ENCODE measurements at regions not wholly inside any gene's neighbourhood (a gene's known extent, or its start where the extent isn't known, plus 50 kb on each side); places are given as distances from the start of the nearest gene placed in this dataset.

- H3K27me3 ChIP-seq (ENCODE audit: insufficient read depth, insufficient read length): no peaks in the 10 kb centered on the region
- H3K4me1 ChIP-seq (ENCODE audit: insufficient read depth, insufficient read length): no peaks in the 10 kb centered on the region
- DNase-seq (ENCODE audit: low read depth, low spot score): no peak
- H3K9ac ChIP-seq (ENCODE audit: insufficient read length, low read depth): no peak overlapping the region
- H3K9me3 ChIP-seq (ENCODE audit: insufficient read depth, low read length): no peaks in the 10 kb centered on the region
- no peak for TF ChIP-seq SUZ12 (IDR thresholded peaks at IDR 0.05; ENCODE audit: extremely low read depth, insufficient read depth, insufficient read length)
- TF ChIP-seq YY1 (IDR thresholded peaks at IDR 0.05; ENCODE audit: insufficient read depth, insufficient read length): no peak
- no peak overlapping the region for H3K4me3 ChIP-seq (ENCODE audit: insufficient read length, low read depth)
- no peaks in the 10 kb centered on the region for H3K36me3 ChIP-seq (ENCODE audit: insufficient read depth, insufficient read length, low read length)
These were observed 1330.1 kb upstream of the PIK3C3 start for GRCh38 chr18:40624959-40625358.

- TF ChIP-seq ZNF274 (IDR thresholded peaks at IDR 0.05; ENCODE audit: low read depth, low read length) (no peak), SUZ12 (IDR thresholded peaks at IDR 0.05; ENCODE audit: extremely low read depth, insufficient read depth, insufficient read length) (no peak), YY1 (IDR thresholded peaks at IDR 0.05; ENCODE audit: insufficient read depth, insufficient read length) (no peak)
- Histone ChIP-seq H3K9ac (ENCODE audit: insufficient read length, low read depth) (no peak overlapping the region), H3K4me3 (ENCODE audit: insufficient read length, low read depth) (no peak overlapping the region), H3K36me3 (ENCODE audit: insufficient read depth, insufficient read length, low read length) (no peaks in the 10 kb centered on the region), H3K27me3 (ENCODE audit: insufficient read depth, insufficient read length) (no peaks in the 10 kb centered on the region), H3K9me3 (ENCODE audit: insufficient read depth, low read length) (no peaks in the 10 kb centered on the region), H3K4me1 (ENCODE audit: insufficient read depth, insufficient read length) (no peaks in the 10 kb centered on the region)
- DNase-seq (ENCODE audit: low read depth, low spot score): no peak
These were observed 1341.3 kb upstream of the PIK3C3 start for GRCh38 chr18:40613721-40614120.

- Histone ChIP-seq H3K27me3 (ENCODE audit: insufficient read depth, insufficient read length) (no peaks in the 10 kb centered on the region), H3K4me3 (ENCODE audit: insufficient read length, low read depth) (no peak overlapping the region), H3K36me3 (ENCODE audit: insufficient read depth, insufficient read length, low read length) (no peaks in the 10 kb centered on the region), H3K4me1 (ENCODE audit: insufficient read depth, insufficient read length) (no peaks in the 10 kb centered on the region), H3K9me3 (ENCODE audit: insufficient read depth, low read length) (no peaks in the 10 kb centered on the region), H3K9ac (ENCODE audit: insufficient read length, low read depth) (no peak overlapping the region)
- TF ChIP-seq YY1 (IDR thresholded peaks at IDR 0.05; ENCODE audit: insufficient read depth, insufficient read length): no peak
- TF ChIP-seq ZNF274 (IDR thresholded peaks at IDR 0.05; ENCODE audit: low read depth, low read length): no peak
- TF ChIP-seq SUZ12 (IDR thresholded peaks at IDR 0.05; ENCODE audit: extremely low read depth, insufficient read depth, insufficient read length): no peak
- no peak for DNase-seq (ENCODE audit: low read depth, low spot score)
These were observed 1342.7 kb upstream of the PIK3C3 start for GRCh38 chr18:40612356-40612755.

- Histone ChIP-seq H3K4me3 (ENCODE audit: insufficient read length, low read depth) (no peak overlapping the region), H3K36me3 (ENCODE audit: insufficient read depth, insufficient read length, low read length) (no peaks in the 10 kb centered on the region), H3K4me1 (ENCODE audit: insufficient read depth, insufficient read length) (no peaks in the 10 kb centered on the region), H3K9me3 (ENCODE audit: insufficient read depth, low read length) (no peaks in the 10 kb centered on the region), H3K27me3 (ENCODE audit: insufficient read depth, insufficient read length) (no peaks in the 10 kb centered on the region), H3K9ac (ENCODE audit: insufficient read length, low read depth) (no peak overlapping the region)
- TF ChIP-seq SUZ12 (IDR thresholded peaks at IDR 0.05; ENCODE audit: extremely low read depth, insufficient read depth, insufficient read length) (no peak), YY1 (IDR thresholded peaks at IDR 0.05; ENCODE audit: insufficient read depth, insufficient read length) (no peak), ZNF274 (IDR thresholded peaks at IDR 0.05; ENCODE audit: low read depth, low read length) (no peak)
- no peak for DNase-seq (ENCODE audit: low read depth, low spot score)
These were observed 1346.8 kb upstream of the PIK3C3 start for GRCh38 chr18:40608226-40608625.

- H3K9ac ChIP-seq (ENCODE audit: insufficient read length, low read depth): no peak overlapping the region
- H3K4me3 ChIP-seq (ENCODE audit: insufficient read length, low read depth): no peak overlapping the region
- H3K9me3 ChIP-seq (ENCODE audit: insufficient read depth, low read length): no peaks in the 10 kb centered on the region
- DNase-seq (ENCODE audit: low read depth, low spot score): no peak
- H3K4me1 ChIP-seq (ENCODE audit: insufficient read depth, insufficient read length): no peaks in the 10 kb centered on the region
- H3K27me3 ChIP-seq (ENCODE audit: insufficient read depth, insufficient read length): no peaks in the 10 kb centered on the region
- no peaks in the 10 kb centered on the region for H3K36me3 ChIP-seq (ENCODE audit: insufficient read depth, insufficient read length, low read length)
- TF ChIP-seq SUZ12 (IDR thresholded peaks at IDR 0.05; ENCODE audit: extremely low read depth, insufficient read depth, insufficient read length) (no peak), YY1 (IDR thresholded peaks at IDR 0.05; ENCODE audit: insufficient read depth, insufficient read length) (no peak), ZNF274 (IDR thresholded peaks at IDR 0.05; ENCODE audit: low read depth, low read length) (no peak)
These were observed 1347.4 kb upstream of the PIK3C3 start for GRCh38 chr18:40607542-40608148.

GRCh38 chr18:40606996-40607395, 1348.0 kb upstream of the PIK3C3 start:
- TF ChIP-seq SUZ12 (IDR thresholded peaks at IDR 0.05; ENCODE audit: extremely low read depth, insufficient read depth, insufficient read length): no peak
- no peak for TF ChIP-seq ZNF274 (IDR thresholded peaks at IDR 0.05; ENCODE audit: low read depth, low read length)
- no peak for TF ChIP-seq YY1 (IDR thresholded peaks at IDR 0.05; ENCODE audit: insufficient read depth, insufficient read length)
- Histone ChIP-seq H3K9me3 (ENCODE audit: insufficient read depth, low read length) (no peaks in the 10 kb centered on the region), H3K36me3 (ENCODE audit: insufficient read depth, insufficient read length, low read length) (no peaks in the 10 kb centered on the region), H3K4me3 (ENCODE audit: insufficient read length, low read depth) (no peak overlapping the region), H3K9ac (ENCODE audit: insufficient read length, low read depth) (no peak overlapping the region), H3K4me1 (ENCODE audit: insufficient read depth, insufficient read length) (no peaks in the 10 kb centered on the region), H3K27me3 (ENCODE audit: insufficient read depth, insufficient read length) (no peaks in the 10 kb centered on the region)
- DNase-seq (ENCODE audit: low read depth, low spot score): no peak

GRCh38 chr18:40583671-40584070, 1371.4 kb upstream of the PIK3C3 start:
- no peak overlapping the region for H3K9ac ChIP-seq (ENCODE audit: insufficient read length, low read depth)
- no peaks in the 10 kb centered on the region for H3K27me3 ChIP-seq (ENCODE audit: insufficient read depth, insufficient read length)
- no peaks in the 10 kb centered on the region for H3K4me1 ChIP-seq (ENCODE audit: insufficient read depth, insufficient read length)
- DNase-seq (ENCODE audit: low read depth, low spot score): no peak
- H3K4me3 ChIP-seq (ENCODE audit: insufficient read length, low read depth): no peak overlapping the region
- no peaks in the 10 kb centered on the region for H3K36me3 ChIP-seq (ENCODE audit: insufficient read depth, insufficient read length, low read length)
- no peaks in the 10 kb centered on the region for H3K9me3 ChIP-seq (ENCODE audit: insufficient read depth, low read length)
- TF ChIP-seq YY1 (IDR thresholded peaks at IDR 0.05; ENCODE audit: insufficient read depth, insufficient read length): no peak
- TF ChIP-seq SUZ12 (IDR thresholded peaks at IDR 0.05; ENCODE audit: extremely low read depth, insufficient read depth, insufficient read length): no peak
- no peak for TF ChIP-seq ZNF274 (IDR thresholded peaks at IDR 0.05; ENCODE audit: low read depth, low read length)

All from NT2/D1 (cell line).